ENCODE measurements at regions not wholly inside any gene's neighbourhood (a gene's known extent, or its start where the extent isn't known, plus 50 kb on each side); places are given as distances from the start of the nearest gene placed in this dataset.

DNA sequence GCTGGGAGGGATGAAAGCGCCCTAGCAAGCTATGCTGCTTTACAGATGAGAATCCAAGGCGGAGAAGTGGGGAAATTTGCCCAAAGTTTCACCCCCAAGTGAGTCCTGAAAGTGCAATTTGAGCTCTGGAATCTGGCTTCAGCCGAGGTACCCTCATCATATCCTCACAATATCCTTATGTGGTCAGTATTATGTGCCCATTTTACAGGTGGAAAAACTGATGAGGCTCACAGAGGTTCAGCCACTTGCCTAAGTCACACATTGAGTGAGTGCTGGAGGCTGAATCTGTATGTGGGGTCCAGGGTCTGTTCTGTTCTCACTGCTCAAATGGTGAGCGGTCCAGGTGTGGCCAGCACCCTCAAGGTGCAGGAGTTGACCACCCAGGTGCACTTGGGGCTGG is 85.3 kb downstream of the MATN1 start:
- TF ChIP-seq, protein P1, sequence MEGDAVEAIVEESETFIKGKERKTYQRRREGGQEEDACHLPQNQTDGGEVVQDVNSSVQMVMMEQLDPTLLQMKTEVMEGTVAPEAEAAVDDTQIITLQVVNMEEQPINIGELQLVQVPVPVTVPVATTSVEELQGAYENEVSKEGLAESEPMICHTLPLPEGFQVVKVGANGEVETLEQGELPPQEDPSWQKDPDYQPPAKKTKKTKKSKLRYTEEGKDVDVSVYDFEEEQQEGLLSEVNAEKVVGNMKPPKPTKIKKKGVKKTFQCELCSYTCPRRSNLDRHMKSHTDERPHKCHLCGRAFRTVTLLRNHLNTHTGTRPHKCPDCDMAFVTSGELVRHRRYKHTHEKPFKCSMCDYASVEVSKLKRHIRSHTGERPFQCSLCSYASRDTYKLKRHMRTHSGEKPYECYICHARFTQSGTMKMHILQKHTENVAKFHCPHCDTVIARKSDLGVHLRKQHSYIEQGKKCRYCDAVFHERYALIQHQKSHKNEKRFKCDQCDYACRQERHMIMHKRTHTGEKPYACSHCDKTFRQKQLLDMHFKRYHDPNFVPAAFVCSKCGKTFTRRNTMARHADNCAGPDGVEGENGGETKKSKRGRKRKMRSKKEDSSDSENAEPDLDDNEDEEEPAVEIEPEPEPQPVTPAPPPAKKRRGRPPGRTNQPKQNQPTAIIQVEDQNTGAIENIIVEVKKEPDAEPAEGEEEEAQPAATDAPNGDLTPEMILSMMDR (IDR thresholded peaks at IDR 0.05 in 4 of 5, conservative IDR thresholded peaks at IDR 0.05 in 1 of 5) = no peak
- no peak for TF ChIP-seq POLR2A (IDR thresholded peaks at IDR 0.05)

All from gastrocnemius medialis (tissue), 4 donors.